ENCODE measurements at regions not wholly inside any gene's neighbourhood (a gene's known extent, or its start where the extent isn't known, plus 50 kb on each side); places are given as distances from the start of the nearest gene placed in this dataset.

DNA sequence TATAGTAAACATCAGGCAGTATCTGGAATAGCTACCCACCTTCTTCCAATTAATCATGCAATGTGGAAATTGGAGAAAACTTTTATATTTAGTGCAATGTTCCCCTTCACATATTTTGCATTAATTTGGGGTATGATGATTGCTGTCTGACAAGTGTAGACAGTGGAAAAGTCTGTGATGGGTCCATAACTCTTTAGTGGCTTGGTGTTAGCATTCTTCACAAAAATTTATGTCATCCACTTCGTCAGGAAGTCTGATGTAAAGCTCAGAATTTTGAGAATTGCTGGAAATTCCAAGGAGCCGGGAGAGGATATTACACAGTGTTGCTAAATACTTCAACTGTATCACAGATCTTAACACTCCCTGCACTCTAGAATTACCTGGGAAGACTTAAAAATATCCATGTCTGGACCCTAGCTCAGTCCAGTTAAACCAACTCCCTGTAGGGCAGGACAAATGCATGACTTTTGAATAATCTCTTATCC lies 549.7 kb upstream of the PLXNA2 start:
- BruUV-seq (replicated peaks) = no TSS peak
- no peak overlapping the region for H3K4me3 ChIP-seq (ENCODE audit: low read depth, low read length)
- TF ChIP-seq, protein P1, sequence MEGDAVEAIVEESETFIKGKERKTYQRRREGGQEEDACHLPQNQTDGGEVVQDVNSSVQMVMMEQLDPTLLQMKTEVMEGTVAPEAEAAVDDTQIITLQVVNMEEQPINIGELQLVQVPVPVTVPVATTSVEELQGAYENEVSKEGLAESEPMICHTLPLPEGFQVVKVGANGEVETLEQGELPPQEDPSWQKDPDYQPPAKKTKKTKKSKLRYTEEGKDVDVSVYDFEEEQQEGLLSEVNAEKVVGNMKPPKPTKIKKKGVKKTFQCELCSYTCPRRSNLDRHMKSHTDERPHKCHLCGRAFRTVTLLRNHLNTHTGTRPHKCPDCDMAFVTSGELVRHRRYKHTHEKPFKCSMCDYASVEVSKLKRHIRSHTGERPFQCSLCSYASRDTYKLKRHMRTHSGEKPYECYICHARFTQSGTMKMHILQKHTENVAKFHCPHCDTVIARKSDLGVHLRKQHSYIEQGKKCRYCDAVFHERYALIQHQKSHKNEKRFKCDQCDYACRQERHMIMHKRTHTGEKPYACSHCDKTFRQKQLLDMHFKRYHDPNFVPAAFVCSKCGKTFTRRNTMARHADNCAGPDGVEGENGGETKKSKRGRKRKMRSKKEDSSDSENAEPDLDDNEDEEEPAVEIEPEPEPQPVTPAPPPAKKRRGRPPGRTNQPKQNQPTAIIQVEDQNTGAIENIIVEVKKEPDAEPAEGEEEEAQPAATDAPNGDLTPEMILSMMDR (IDR thresholded peaks at IDR 0.05; ENCODE audit: insufficient read depth in 1 of 2, low read depth in 1 of 2, low read length in 1 of 2, severe bottlenecking in 1 of 2, unreplicated experiment in 1 of 2) = no peak
- Mint-ChIP-seq H3K4me1 (ENCODE audit: low read depth, unreplicated experiment) (no peaks in the 10 kb centered on the region), H3K4me3 (ENCODE audit: unreplicated experiment) (no peak overlapping the region), H3K27me3 (ENCODE audit: insufficient read depth, unreplicated experiment) (peaks cover 16% of the 10 kb centered on the region), H3K27ac (ENCODE audit: unreplicated experiment) (no peak overlapping the region), H3K36me3 (ENCODE audit: insufficient read depth, unreplicated experiment) (no peaks in the 10 kb centered on the region), H3K9me3 (ENCODE audit: unreplicated experiment) (no peaks in the 10 kb centered on the region)
- intact Hi-C loops (cut with micrococcal nuclease; ENCODE audit: unreplicated experiment) = no loop called here
- CTCF ChIA-PET = no interaction called here
- no peaks in the 10 kb centered on the region for H3K9me3 ChIP-seq
- H3K27me3 ChIP-seq (replicated peaks; ENCODE audit: control insufficient read depth, insufficient read depth, low read length) = no peaks in the 10 kb centered on the region
- POLR2A ChIA-PET = no interaction called here
- no peak for DNase-seq
- H3K36me3 ChIP-seq (ENCODE audit: control insufficient read depth, insufficient read depth, low read length) = no peaks in the 10 kb centered on the region
- 0 out of 2 replicates have a peak, but pooled peaks cover 3% of the 10 kb centered on the region for H3K4me1 ChIP-seq

- Mint-ChIP-seq H3K27me3 (ENCODE audit: insufficient read depth, unreplicated experiment) (peaks cover 25% of the 10 kb centered on the region), H3K36me3 (ENCODE audit: insufficient read depth, unreplicated experiment) (no peaks in the 10 kb centered on the region), H3K27ac (ENCODE audit: unreplicated experiment) (no peak overlapping the region), H3K4me1 (ENCODE audit: low read depth, unreplicated experiment) (no peaks in the 10 kb centered on the region), H3K4me3 (ENCODE audit: unreplicated experiment) (no peak overlapping the region), H3K9me3 (ENCODE audit: unreplicated experiment) (no peaks in the 10 kb centered on the region)
- Histone ChIP-seq H3K4me1 (no peaks in the 10 kb centered on the region), H3K9me3 (no peaks in the 10 kb centered on the region), H3K36me3 (ENCODE audit: control insufficient read depth, insufficient read depth, low read length) (no peaks in the 10 kb centered on the region), H3K4me3 (ENCODE audit: low read depth, low read length) (no peak overlapping the region), H3K27me3 (replicated peaks; ENCODE audit: control insufficient read depth, insufficient read depth, low read length) (no peaks in the 10 kb centered on the region)
- ChIA-PET CTCF (no interaction called here), POLR2A (no interaction called here)
- intact Hi-C loops (cut with micrococcal nuclease; ENCODE audit: unreplicated experiment) = no loop called here
- no peak for DNase-seq
- TF ChIP-seq, protein P1 (IDR thresholded peaks at IDR 0.05; ENCODE audit: insufficient read depth in 1 of 2, low read depth in 1 of 2, low read length in 1 of 2, severe bottlenecking in 1 of 2, unreplicated experiment in 1 of 2) = no peak
- no TSS peak for BruUV-seq (replicated peaks)
These were observed 555.0 kb upstream of the PLXNA2 start for GRCh38 chr1:208799186-208799585.

DNA sequence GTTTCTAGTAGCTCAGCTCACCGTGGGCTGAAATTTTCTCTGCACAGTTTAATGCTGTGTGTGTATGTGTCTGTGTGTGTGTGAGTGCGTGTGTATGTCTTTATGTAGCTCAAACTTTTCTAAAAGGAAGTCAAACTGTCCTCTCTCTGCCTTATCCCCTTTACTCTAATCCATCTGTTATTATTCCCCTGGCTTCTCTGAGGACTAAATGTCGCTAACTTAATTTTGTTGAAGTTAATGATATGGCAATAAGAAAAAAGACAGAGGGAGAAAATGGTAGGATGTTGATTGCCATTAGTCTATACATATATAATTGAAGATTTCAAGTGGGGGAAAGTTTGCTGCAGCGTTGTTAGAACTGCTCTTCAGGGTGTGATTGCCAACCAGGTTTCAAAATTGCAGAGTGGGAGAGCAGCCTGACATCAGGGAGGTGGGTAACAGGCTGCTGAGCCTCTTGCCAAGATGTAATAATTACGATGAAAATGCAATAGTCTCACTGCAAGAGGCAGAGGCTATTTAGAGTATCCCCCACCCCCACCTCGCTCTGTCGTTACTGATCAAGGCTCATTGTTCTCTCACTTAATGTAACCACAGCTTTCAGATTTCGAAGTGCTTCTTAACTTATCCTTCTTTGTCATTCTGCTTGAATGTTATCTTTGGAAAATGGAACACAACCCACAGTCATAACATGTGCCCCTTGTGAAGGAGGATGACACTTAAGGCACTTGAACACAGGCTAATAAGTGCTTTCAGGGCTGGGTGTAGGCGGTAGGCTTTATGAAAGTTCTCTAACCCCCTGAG lies 559.0 kb upstream of the PLXNA2 start:
- H3K27ac Mint-ChIP-seq (ENCODE audit: unreplicated experiment) = no peak overlapping the region
- Histone ChIP-seq H3K9me3 (no peaks in the 10 kb centered on the region), H3K4me1 (no peaks in the 10 kb centered on the region), H3K36me3 (ENCODE audit: control insufficient read depth, insufficient read depth, low read length) (no peaks in the 10 kb centered on the region), H3K4me3 (ENCODE audit: low read depth, low read length) (no peak overlapping the region), H3K27me3 (replicated peaks; ENCODE audit: control insufficient read depth, insufficient read depth, low read length) (no peaks in the 10 kb centered on the region)
- no peaks in the 10 kb centered on the region for H3K36me3 Mint-ChIP-seq (ENCODE audit: insufficient read depth, unreplicated experiment)
- TF ChIP-seq, protein P1 (IDR thresholded peaks at IDR 0.05; ENCODE audit: insufficient read depth in 1 of 2, low read depth in 1 of 2, low read length in 1 of 2, severe bottlenecking in 1 of 2, unreplicated experiment in 1 of 2) = no peak
- H3K27me3 Mint-ChIP-seq (ENCODE audit: insufficient read depth, unreplicated experiment) = peaks cover 15% of the 10 kb centered on the region
- no peak overlapping the region for H3K4me3 Mint-ChIP-seq (ENCODE audit: unreplicated experiment)
- no peaks in the 10 kb centered on the region for H3K9me3 Mint-ChIP-seq (ENCODE audit: unreplicated experiment)
- POLR2A ChIA-PET = no interaction called here
- CTCF ChIA-PET = no interaction called here
- BruUV-seq (replicated peaks) = no TSS peak
- no peaks in the 10 kb centered on the region for H3K4me1 Mint-ChIP-seq (ENCODE audit: low read depth, unreplicated experiment)
- intact Hi-C loops (cut with micrococcal nuclease; ENCODE audit: unreplicated experiment) = no loop called here
- DNase-seq = no peak

Data from Caco-2 (cell line).